GM12878 (cell line): ENCODE measurements at regions not wholly inside any gene's neighbourhood (a gene's known extent, or its start where the extent isn't known, plus 50 kb on each side); places are given as distances from the start of the nearest gene placed in this dataset.

ENCODE experiments used
- ATAC-seq: fragments of 200-7000 bp; cut with Tn5 transposase; 3 replicates; pipeline ENCODE4 v1.9.1; 2020; ENCODE audit warnings: mild to moderate bottlenecking, moderate library complexity
- BruUV-seq: library from RNA; stranded (reverse); fragments of 400-500 nt; replicated peaks from 2 replicates; lab custom pipeline; 2021; lab: Mats Ljungman, UMichigan
- CTCF ChIA-PET: fragments of 300-600 bp; sonication (Branson Sonifier 250); formaldehyde crosslinking; extraction: SDS; loops from one replicate; lab custom pipeline; 2021; ENCODE audit warnings: inconsistent platforms; lab: Yijun Ruan, JAX
- POLR2A ChIA-PET: fragments of 350-600 bp; formaldehyde crosslinking; extraction: SDS; loops from one replicate; lab custom pipeline; 2021; ENCODE audit warnings: inconsistent platforms; lab: Charles Lee
- RAD21 ChIA-PET: fragments of 300-600 bp; sonication (Branson Sonifier 250); formaldehyde crosslinking; loops from one replicate; lab custom pipeline; 2023; ENCODE audit warnings: antibody characterized with exemption; ENCODE audit not compliant: unreplicated experiment; lab: Charles Lee
- SMC1A ChIA-PET: fragments of 300-600 bp; sonication (Branson Sonifier 250); formaldehyde crosslinking; loops from one replicate; lab custom pipeline; 2023; ENCODE audit not compliant: unreplicated experiment, uncharacterized antibody; lab: Charles Lee
- DNase-seq: peaks from one replicate; pipeline ENCODE4 v3.0.0-alpha.2; 2011; ENCODE audit warnings: low read depth, low spot score
- FAIRE-seq: peaks from 3 replicates; lab custom pipeline; 2011; peaks lifted over from hg19 to GRCh38; lab: Jason Lieb, UNC
- H2AFZ ChIP-seq: 2 replicates; pipeline ENCODE4 v1.6.0; 2011; ENCODE audit warnings: low read depth, low read length, control low read depth; ENCODE audit not compliant: control insufficient read depth
- H3K27ac ChIP-seq: 2 replicates; pipeline ENCODE4 v1.5.1; 2011; ENCODE audit warnings: control low read depth; ENCODE audit not compliant: control insufficient read depth, insufficient read depth
- H3K27me3 ChIP-seq, 2 experiments: replicated peaks in 1 of 2; 2 replicates each; pipeline versions ENCODE4 v1.6.0 to v1.6.1; 2011; ENCODE audit warnings: low read length in 1 of 2; ENCODE audit not compliant: control insufficient read depth in 2 of 2, insufficient read depth in 2 of 2
- H3K36me3 ChIP-seq, 2 experiments: 2 replicates each; pipeline ENCODE4 v1.5.1; 2011; ENCODE audit warnings: low read length in 1 of 2; ENCODE audit not compliant: control insufficient read depth in 2 of 2, insufficient read depth in 2 of 2
- H3K4me1 ChIP-seq: 2 replicates; pipeline ENCODE4 v1.6.1; 2011; ENCODE audit warnings: mild to moderate bottlenecking, low read length, moderate library complexity, mixed read lengths; ENCODE audit not compliant: control insufficient read depth, insufficient read depth
- H3K4me2 ChIP-seq: 2 replicates; pipeline ENCODE4 v1.6.0; 2011; ENCODE audit warnings: control low read depth; ENCODE audit not compliant: control insufficient read depth, insufficient read depth
- H3K4me3 ChIP-seq: fragments of 200-600 bp; sonication (generic); 2 replicates; pipeline ENCODE4 v1.5.1; 2016
- H3K79me2 ChIP-seq: 2 replicates; pipeline ENCODE4 v1.6.0; 2011; ENCODE audit warnings: low read length; ENCODE audit not compliant: control insufficient read depth, insufficient read depth
- H3K9ac ChIP-seq: 2 replicates; pipeline ENCODE4 v1.8.0; 2011; ENCODE audit warnings: low read length, control low read depth, mixed read lengths; ENCODE audit not compliant: control insufficient read depth, insufficient read depth
- H3K9me3 ChIP-seq: replicated peaks from 3 replicates; pipeline ENCODE4 v1.5.1; 2011; ENCODE audit warnings: mild to moderate bottlenecking, low read length; ENCODE audit not compliant: control insufficient read depth, insufficient read depth
- H4K20me1 ChIP-seq: 2 replicates; pipeline ENCODE4 v1.6.0; 2011; ENCODE audit not compliant: control insufficient read depth, insufficient read depth
- CBX3 ChIP-seq: fragments of 200-600 bp; sonication (generic); IDR thresholded peaks from 2 replicates; pipeline ENCODE4 v1.6.1; 2016; ENCODE audit warnings: low read depth, borderline replicate concordance
- DPF2 ChIP-seq: fragments of 450-650 bp; IDR thresholded peaks from 2 replicates; pipeline ENCODE4 v1.6.1; 2017; ENCODE audit warnings: mild to moderate bottlenecking
- ESRRA ChIP-seq: IDR thresholded peaks from 2 replicates; pipeline ENCODE4 v1.6.1; 2012; ENCODE audit warnings: mild to moderate bottlenecking, low read length, improper control_type of control experiment
- EZH2 ChIP-seq: IDR thresholded peaks from 2 replicates; pipeline ENCODE4 v1.6.1; 2012; ENCODE audit warnings: low read depth, mild to moderate bottlenecking, control low read depth, inconsistent platforms, low read length, borderline replicate concordance; ENCODE audit not compliant: control insufficient read depth
- HCFC1 ChIP-seq: fragments of 150-350 bp; IDR thresholded peaks from 2 replicates; pipeline ENCODE4 v1.6.1; 2014; ENCODE audit warnings: low read length
- IKZF2 ChIP-seq, 2 experiments: fragments of 450-650 bp; IDR thresholded peaks; 2 replicates each; pipeline ENCODE4 v1.6.1; 2017; ENCODE audit warnings: mild to moderate bottlenecking in 2 of 2, moderate library complexity in 2 of 2
- IRF4 ChIP-seq: IDR thresholded peaks from 2 replicates; pipeline ENCODE4 v1.6.1; 2011; ENCODE audit warnings: low read depth, low read length
- JUNB ChIP-seq: IDR thresholded peaks from 2 replicates; pipeline ENCODE4 v1.6.1; 2016; ENCODE audit warnings: antibody characterized with exemption, mild to moderate bottlenecking
- MEF2B ChIP-seq: fragments of 450-650 bp; IDR thresholded peaks from 2 replicates; pipeline ENCODE4 v1.6.1; 2018; ENCODE audit warnings: mild to moderate bottlenecking, moderate library complexity; ENCODE audit not compliant: partially characterized antibody, poor library complexity, severe bottlenecking
- MTA2 ChIP-seq: fragments of 450-650 bp; IDR thresholded peaks from 2 replicates; pipeline ENCODE4 v1.6.1; 2016; ENCODE audit warnings: low read depth, mild to moderate bottlenecking, moderate library complexity
- NFIC ChIP-seq: IDR thresholded peaks from 2 replicates; pipeline ENCODE4 v1.6.1; 2012; ENCODE audit warnings: low read depth, mild to moderate bottlenecking, inconsistent platforms, low read length, moderate library complexity
- NR2C1 ChIP-seq: fragments of 450-650 bp; IDR thresholded peaks from 2 replicates; pipeline ENCODE4 v1.6.1; 2017; ENCODE audit warnings: antibody characterized with exemption, mild to moderate bottlenecking, moderate library complexity
- RCOR1 ChIP-seq: conservative IDR thresholded peaks from 2 replicates; pipeline ENCODE4 v1.6.1; 2012; ENCODE audit warnings: low read depth, low read length, improper control_type of control experiment
- RFX5 ChIP-seq: IDR thresholded peaks from 2 replicates; pipeline ENCODE4 v1.6.1; 2011; ENCODE audit warnings: low read depth, low read length, improper control_type of control experiment
- SMC3 ChIP-seq: IDR thresholded peaks from 2 replicates; pipeline ENCODE4 v1.6.1; 2011; ENCODE audit warnings: low read length, improper control_type of control experiment, borderline replicate concordance
- STAT1 ChIP-seq: fragments of 450-650 bp; conservative IDR thresholded peaks from 2 replicates; pipeline ENCODE4 v1.6.1; 2014; ENCODE audit warnings: antibody characterized with exemption, mild to moderate bottlenecking
- ZBED1 ChIP-seq: IDR thresholded peaks from 2 replicates; pipeline ENCODE4 v1.6.1; 2016; ENCODE audit warnings: borderline replicate concordance
- ZNF274 ChIP-seq: IDR thresholded peaks from one replicate; pipeline ENCODE4 v1.8.0; 2011; ENCODE audit not compliant: insufficient read length, insufficient read depth
- WGBS: methylation state at CpG from one replicate; pipeline ENCODE4 v1.1.6; 2016; ENCODE audit warnings: low lambda C conversion rate; ENCODE audit not compliant: insufficient replicate concordance, insufficient coverage; ENCODE audit errors: missing lambda C conversion rate; 5-methylcytosine and 5-hydroxymethylcytosine counted together
- in situ Hi-C: fragments of 300-500 bp; cut with MboI; formaldehyde crosslinking; loops from 9 replicates; pipeline ENCODE4 v1.14.3; 2018; ENCODE audit warnings: mixed read lengths
- intact Hi-C: fragments of 100-400 bp; cut with micrococcal nuclease; formaldehyde crosslinking; loops from one replicate; pipeline ENCODE4 v1.14.2; 2022; ENCODE audit not compliant: unreplicated experiment
- TF ChIP-seq, protein P1 (sequence below): fragments of 450-650 bp; IDR thresholded peaks from 2 replicates; pipeline ENCODE4 v1.6.1; 2017; ENCODE audit warnings: mild to moderate bottlenecking, low read depth, inconsistent platforms; ENCODE audit not compliant: poor library complexity, severe bottlenecking
- TF ChIP-seq, protein P2 (sequence below): fragments of 450-650 bp; IDR thresholded peaks from 2 replicates; pipeline ENCODE4 v1.6.1; 2017; ENCODE audit warnings: low read depth, mild to moderate bottlenecking, moderate library complexity

DNA sequence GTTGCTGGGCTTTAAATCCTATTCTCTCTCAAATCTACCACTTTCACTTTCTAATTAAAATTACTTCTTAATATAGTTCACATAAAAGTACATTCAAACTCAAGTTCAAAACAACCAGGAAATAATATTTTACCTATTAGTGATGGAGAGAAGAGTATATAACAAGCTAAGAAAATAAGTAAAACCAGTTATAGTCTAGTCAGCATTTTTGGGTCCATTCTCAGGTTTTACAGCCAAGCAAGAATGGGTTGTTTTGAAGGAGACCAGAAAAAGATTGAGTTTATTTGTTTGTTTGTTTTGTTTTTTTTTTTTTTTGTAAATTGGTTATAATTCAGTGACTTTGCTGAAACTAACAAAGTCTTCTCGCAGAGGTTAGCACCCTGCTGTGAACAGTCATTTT, 106.3 kb upstream of the PTPRZ1 start:
- H2AFZ ChIP-seq = no peak overlapping the region
- no peaks in the 10 kb centered on the region for H3K9me3 ChIP-seq
- no peaks in the 10 kb centered on the region for H4K20me1 ChIP-seq
- RAD21 ChIA-PET = no interaction called here
- 0% methylated on average over 1 of the region's 1 CpG for WGBS
- ATAC-seq = no peak
- TF ChIP-seq JUNB = no peak
- TF ChIP-seq ESRRA = no peak
- no peak for TF ChIP-seq RCOR1
- TF ChIP-seq STAT1 = no peak
- no peak for TF ChIP-seq IKZF2 (IDR thresholded peaks at IDR 0.05)
- TF ChIP-seq SMC3 = no peak
- TF ChIP-seq HCFC1 = no peak
- TF ChIP-seq CBX3 = no peak
- no peak for TF ChIP-seq EZH2
- TF ChIP-seq IRF4 = no peak
- no peak for TF ChIP-seq ZNF274
- TF ChIP-seq NR2C1 = no peak
- no peak for TF ChIP-seq NFIC
- no peak for TF ChIP-seq MTA2
- TF ChIP-seq, protein P1, sequence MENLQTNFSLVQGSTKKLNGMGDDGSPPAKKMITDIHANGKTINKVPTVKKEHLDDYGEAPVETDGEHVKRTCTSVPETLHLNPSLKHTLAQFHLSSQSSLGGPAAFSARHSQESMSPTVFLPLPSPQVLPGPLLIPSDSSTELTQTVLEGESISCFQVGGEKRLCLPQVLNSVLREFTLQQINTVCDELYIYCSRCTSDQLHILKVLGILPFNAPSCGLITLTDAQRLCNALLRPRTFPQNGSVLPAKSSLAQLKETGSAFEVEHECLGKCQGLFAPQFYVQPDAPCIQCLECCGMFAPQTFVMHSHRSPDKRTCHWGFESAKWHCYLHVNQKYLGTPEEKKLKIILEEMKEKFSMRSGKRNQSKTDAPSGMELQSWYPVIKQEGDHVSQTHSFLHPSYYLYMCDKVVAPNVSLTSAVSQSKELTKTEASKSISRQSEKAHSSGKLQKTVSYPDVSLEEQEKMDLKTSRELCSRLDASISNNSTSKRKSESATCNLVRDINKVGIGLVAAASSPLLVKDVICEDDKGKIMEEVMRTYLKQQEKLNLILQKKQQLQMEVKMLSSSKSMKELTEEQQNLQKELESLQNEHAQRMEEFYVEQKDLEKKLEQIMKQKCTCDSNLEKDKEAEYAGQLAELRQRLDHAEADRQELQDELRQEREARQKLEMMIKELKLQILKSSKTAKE = no peak
- TF ChIP-seq DPF2 = no peak
- TF ChIP-seq, protein P2, sequence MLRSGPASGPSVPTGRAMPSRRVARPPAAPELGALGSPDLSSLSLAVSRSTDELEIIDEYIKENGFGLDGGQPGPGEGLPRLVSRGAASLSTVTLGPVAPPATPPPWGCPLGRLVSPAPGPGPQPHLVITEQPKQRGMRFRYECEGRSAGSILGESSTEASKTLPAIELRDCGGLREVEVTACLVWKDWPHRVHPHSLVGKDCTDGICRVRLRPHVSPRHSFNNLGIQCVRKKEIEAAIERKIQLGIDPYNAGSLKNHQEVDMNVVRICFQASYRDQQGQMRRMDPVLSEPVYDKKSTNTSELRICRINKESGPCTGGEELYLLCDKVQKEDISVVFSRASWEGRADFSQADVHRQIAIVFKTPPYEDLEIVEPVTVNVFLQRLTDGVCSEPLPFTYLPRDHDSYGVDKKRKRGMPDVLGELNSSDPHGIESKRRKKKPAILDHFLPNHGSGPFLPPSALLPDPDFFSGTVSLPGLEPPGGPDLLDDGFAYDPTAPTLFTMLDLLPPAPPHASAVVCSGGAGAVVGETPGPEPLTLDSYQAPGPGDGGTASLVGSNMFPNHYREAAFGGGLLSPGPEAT = no peak
- no peak for TF ChIP-seq RFX5
- TF ChIP-seq MEF2B = no peak
- TF ChIP-seq ZBED1 = no peak
- no peak overlapping the region for H3K9ac ChIP-seq
- no peak overlapping the region for H3K4me2 ChIP-seq
- no peaks in the 10 kb centered on the region for H3K36me3 ChIP-seq
- intact Hi-C loops = no loop called here
- FAIRE-seq = no peak
- CTCF ChIA-PET = interaction anchor here (0.6 kb wide), 1 partner anchor 684 kb away, joined by 3 read pairs; no protein-coding TSS in a partner anchor
- SMC1A ChIA-PET = no interaction called here
- POLR2A ChIA-PET = no interaction called here
- BruUV-seq = no TSS peak
- no peaks in the 10 kb centered on the region for H3K4me1 ChIP-seq
- in situ Hi-C loops = no loop called here
- H3K27ac ChIP-seq = no peak overlapping the region
- no peaks in the 10 kb centered on the region for H3K79me2 ChIP-seq
- no peaks in the 10 kb centered on the region for H3K27me3 ChIP-seq
- no peak for DNase-seq
- no peak overlapping the region for H3K4me3 ChIP-seq
